Ishikawa (cell line): ENCODE measurements at regions not wholly inside any gene's neighbourhood (a gene's known extent, or its start where the extent isn't known, plus 50 kb on each side); places are given as distances from the start of the nearest gene placed in this dataset.

Source experiments
- CEBPB ChIP-seq: IDR thresholded peaks from 2 replicates; pipeline ENCODE4 v1.6.1; 2012
- EGR1 ChIP-seq: IDR thresholded peaks from 2 replicates; pipeline ENCODE4 v1.6.1; 2012
- EP300 ChIP-seq: IDR thresholded peaks from 2 replicates; pipeline ENCODE4 v1.6.1; 2012; ENCODE audit warnings: borderline replicate concordance
- FOXM1 ChIP-seq: IDR thresholded peaks from 2 replicates; pipeline ENCODE4 v1.6.1; 2012; ENCODE audit warnings: low read depth, borderline replicate concordance
- MAX ChIP-seq: IDR thresholded peaks from 2 replicates; pipeline ENCODE4 v1.6.1; 2012
- NFIC ChIP-seq: IDR thresholded peaks from 2 replicates; pipeline ENCODE4 v1.6.1; 2012
- REST ChIP-seq: IDR thresholded peaks from 2 replicates; pipeline ENCODE4 v1.6.1; 2012; ENCODE audit warnings: low read depth, mild to moderate bottlenecking
- TAF1 ChIP-seq: IDR thresholded peaks from 2 replicates; pipeline ENCODE4 v1.6.1; 2012; ENCODE audit warnings: low read depth, mild to moderate bottlenecking
- TCF12 ChIP-seq: IDR thresholded peaks from 2 replicates; pipeline ENCODE4 v1.6.1; 2012; ENCODE audit warnings: low read depth
- TEAD4 ChIP-seq: IDR thresholded peaks from 2 replicates; pipeline ENCODE4 v1.6.1; 2012
- USF1 ChIP-seq: IDR thresholded peaks from 2 replicates; pipeline ENCODE4 v1.6.1; 2012

GRCh38 chr2:221006084-221006483, 566.0 kb downstream of the EPHA4 start:
- no peak for TF ChIP-seq TEAD4
- no peak for TF ChIP-seq MAX
- no peak for TF ChIP-seq FOXM1
- TF ChIP-seq CEBPB = no peak
- TF ChIP-seq TCF12 = no peak
- no peak for TF ChIP-seq EGR1
- no peak for TF ChIP-seq REST
- TF ChIP-seq NFIC = no peak
- TF ChIP-seq EP300 = no peak
- TF ChIP-seq USF1 = no peak
- TF ChIP-seq TAF1 = no peak
